ENCODE measurements at regions not wholly inside any gene's neighbourhood (a gene's known extent, or its start where the extent isn't known, plus 50 kb on each side); places are given as distances from the start of the nearest gene placed in this dataset.

DNA sequence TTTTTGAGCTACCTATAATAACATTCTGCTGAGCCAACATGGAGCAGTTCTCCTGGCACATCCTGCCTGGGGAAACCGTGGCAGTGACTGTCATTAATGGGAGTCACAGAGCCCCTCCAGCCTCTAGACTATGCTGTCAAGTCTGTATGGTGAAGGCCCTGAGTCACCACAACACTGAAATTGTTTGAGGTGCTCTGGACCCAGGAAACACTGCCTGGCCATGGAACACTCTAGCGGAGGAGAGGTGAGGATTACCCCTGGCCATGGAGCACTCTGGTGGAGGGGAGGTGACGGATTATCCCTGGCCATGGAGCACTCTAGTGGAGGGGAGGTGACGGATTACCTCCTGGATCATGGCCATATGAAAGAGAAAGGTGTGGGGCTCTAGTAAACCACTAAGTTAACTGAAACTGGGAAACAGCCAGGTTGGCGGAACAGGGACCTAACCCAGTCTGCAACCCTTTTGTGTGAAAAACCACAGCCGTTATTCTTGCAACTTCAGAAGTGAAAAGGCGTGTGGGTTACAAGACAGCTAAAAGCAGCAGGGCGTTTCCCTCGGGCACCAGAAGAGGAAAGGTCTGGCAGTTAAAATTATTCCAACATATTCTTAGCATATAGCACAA lies 156.7 kb downstream of the KCNJ12 start:
- ATAC-seq (no peak), DNase-seq (no peak), FAIRE-seq (no peak)
- TF ChIP-seq, protein P1, sequence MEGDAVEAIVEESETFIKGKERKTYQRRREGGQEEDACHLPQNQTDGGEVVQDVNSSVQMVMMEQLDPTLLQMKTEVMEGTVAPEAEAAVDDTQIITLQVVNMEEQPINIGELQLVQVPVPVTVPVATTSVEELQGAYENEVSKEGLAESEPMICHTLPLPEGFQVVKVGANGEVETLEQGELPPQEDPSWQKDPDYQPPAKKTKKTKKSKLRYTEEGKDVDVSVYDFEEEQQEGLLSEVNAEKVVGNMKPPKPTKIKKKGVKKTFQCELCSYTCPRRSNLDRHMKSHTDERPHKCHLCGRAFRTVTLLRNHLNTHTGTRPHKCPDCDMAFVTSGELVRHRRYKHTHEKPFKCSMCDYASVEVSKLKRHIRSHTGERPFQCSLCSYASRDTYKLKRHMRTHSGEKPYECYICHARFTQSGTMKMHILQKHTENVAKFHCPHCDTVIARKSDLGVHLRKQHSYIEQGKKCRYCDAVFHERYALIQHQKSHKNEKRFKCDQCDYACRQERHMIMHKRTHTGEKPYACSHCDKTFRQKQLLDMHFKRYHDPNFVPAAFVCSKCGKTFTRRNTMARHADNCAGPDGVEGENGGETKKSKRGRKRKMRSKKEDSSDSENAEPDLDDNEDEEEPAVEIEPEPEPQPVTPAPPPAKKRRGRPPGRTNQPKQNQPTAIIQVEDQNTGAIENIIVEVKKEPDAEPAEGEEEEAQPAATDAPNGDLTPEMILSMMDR (IDR thresholded peaks at IDR 0.05) = no peak
- Histone ChIP-seq H3K36me3 (peaks cover 0 to 15% (median 0%) of the 10 kb centered on the region in 3 donors), H3K4me1 (no peaks in the 10 kb centered on the region), H3K27me3 (no peaks in the 10 kb centered on the region), H3K27ac (no peak overlapping the region), H3K9me3 (no peaks in the 10 kb centered on the region), H3K4me3 (no peak overlapping the region)
- intact Hi-C loops (cut with DNase I) = no loop called here
- WGBS, 2 donors = 87 to 90% methylated on average over 9 of the region's 9 CpGs

DNA sequence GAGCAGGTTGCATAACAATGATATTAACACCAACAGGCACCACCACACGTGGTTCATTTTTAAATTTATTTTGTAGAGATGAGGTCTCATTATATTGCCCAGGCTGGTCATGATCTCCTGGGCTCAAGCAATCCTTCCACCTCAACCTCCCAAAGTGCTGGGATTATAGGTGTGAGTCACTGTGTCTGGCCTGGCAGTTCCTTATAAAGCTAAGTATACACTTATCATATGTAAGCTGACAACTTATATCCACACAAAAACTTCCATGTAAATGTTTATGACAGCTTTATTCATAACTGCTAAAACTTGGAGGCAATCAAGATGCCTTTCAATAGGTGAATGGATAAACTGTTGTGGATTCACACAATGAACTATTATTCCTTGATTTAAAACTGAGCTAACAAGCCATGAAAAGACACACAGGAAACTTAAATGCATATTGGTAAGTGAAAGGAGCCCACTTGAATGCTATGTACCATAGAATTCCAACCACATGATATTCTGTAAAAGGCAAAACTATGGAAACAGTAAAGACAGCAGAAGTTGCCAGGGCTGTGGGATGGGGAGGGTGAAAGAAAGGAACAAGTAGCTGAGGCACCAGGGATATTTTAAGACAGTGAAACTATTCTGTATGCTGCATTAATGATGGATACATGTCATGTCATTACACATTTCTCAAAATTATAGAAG lies 156.5 kb upstream of the KCNJ18 start:
- Histone ChIP-seq H3K27ac (no peak overlapping the region), H3K4me3 (no peak overlapping the region), H3K36me3 (peaks cover 0 to 15% (median 0%) of the 10 kb centered on the region in 3 donors), H3K27me3 (no peaks in the 10 kb centered on the region), H3K9me3 (no peaks in the 10 kb centered on the region), H3K4me1 (no peaks in the 10 kb centered on the region)
- TF ChIP-seq, protein P1 (IDR thresholded peaks at IDR 0.05) = no peak
- intact Hi-C loops (cut with DNase I) = no loop called here
- no peak for ATAC-seq
- FAIRE-seq = no peak
- WGBS, 2 donors = 72% methylated on average over 1 of the region's 1 CpG
- DNase-seq = no peak

DNA sequence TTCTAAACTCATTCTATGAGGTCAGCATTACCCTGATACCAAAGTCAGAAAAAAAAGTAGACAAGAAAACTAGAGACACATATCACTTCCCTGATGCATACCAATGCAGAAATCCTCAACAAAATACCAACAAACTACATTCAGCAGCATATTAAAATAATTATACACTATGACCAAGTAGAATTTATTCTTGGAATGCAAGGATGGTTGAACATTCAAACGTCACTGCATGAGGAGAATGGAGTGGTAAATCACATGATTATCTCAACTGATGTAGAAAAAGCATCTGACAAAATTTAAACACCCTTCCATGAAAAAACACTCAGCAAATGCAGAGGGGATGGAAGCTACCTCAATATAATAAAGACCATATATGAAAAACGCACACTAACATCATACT lies 155.0 kb upstream of the KCNJ18 start:
- TF ChIP-seq, protein P1 (IDR thresholded peaks at IDR 0.05) = no peak
- H3K27ac ChIP-seq = no peak overlapping the region
- H3K4me1 ChIP-seq = no peaks in the 10 kb centered on the region
- H3K27me3 ChIP-seq = no peaks in the 10 kb centered on the region
- no peaks in the 10 kb centered on the region for H3K9me3 ChIP-seq
- FAIRE-seq (no peak), DNase-seq (no peak), ATAC-seq (no peak)
- H3K36me3 ChIP-seq = peaks cover 0 to 18% (median 0%) of the 10 kb centered on the region in 3 donors
- WGBS, 2 donors = 89 to 92% methylated on average over 2 of the region's 2 CpGs
- no peak overlapping the region for H3K4me3 ChIP-seq
- intact Hi-C loops (cut with DNase I) = no loop called here

DNA sequence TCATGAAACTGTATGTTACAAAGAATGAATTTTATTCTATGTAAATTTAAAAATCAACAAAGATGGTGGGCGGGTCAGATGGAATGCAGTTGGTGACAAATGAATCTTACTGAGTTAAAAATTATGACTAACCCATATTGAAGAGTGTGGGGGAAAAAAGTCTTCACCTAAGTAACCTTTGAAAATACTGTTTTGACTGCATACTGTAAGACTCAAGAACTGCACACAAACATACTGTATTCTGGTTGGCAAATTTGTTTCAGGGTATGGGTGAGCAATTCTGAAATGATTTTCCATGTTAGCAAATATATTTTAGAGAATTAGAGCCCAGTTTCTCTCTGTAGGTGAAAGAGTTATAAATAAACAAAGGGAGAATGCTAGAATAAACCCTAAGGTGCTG lies 153.7 kb upstream of the KCNJ18 start:
- Histone ChIP-seq H3K9me3 (no peaks in the 10 kb centered on the region), H3K36me3 (peaks cover 0 to 15% (median 0%) of the 10 kb centered on the region in 3 donors), H3K27ac (no peak overlapping the region), H3K27me3 (no peaks in the 10 kb centered on the region), H3K4me1 (no peaks in the 10 kb centered on the region), H3K4me3 (no peak overlapping the region)
- no peak for DNase-seq
- no peak for ATAC-seq
- TF ChIP-seq, protein P1 (IDR thresholded peaks at IDR 0.05) = no peak
- intact Hi-C loops (cut with DNase I) = no loop called here
- WGBS, 2 donors = 93 to 98% methylated on average over 1 of the region's 1 CpG
- no peak for FAIRE-seq

DNA sequence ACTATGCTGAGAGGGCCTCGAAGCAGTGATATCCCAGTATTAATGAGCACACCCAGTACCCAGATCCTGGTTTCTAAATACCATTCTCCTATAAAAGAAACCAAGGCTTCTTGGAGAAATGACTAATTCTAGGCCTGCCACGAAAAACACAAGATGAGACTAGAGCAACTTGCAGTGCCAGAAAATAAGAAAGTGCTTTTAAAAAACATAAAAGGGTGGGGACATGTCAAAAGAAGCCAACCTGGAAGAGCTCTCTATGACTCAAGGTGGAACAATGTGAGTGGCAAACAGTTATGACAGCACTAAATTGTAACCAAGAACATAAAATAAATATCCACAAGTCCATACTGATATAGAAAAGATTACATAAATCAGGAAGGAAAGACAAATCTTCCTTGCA lies 153.2 kb upstream of the KCNJ18 start:
- intact Hi-C loops (cut with DNase I) = no loop called here
- 60 to 68% methylated on average over 2 of the region's 2 CpGs for WGBS, 2 donors
- ATAC-seq (no peak), FAIRE-seq (no peak), DNase-seq (no peak)
- no peaks in the 10 kb centered on the region for H3K27me3 ChIP-seq
- H3K9me3 ChIP-seq = no peaks in the 10 kb centered on the region
- no peak overlapping the region for H3K27ac ChIP-seq
- TF ChIP-seq, protein P1 (IDR thresholded peaks at IDR 0.05) = no peak
- peaks cover 0 to 14% (median 0%) of the 10 kb centered on the region in 3 donors for H3K36me3 ChIP-seq
- H3K4me1 ChIP-seq = no peaks in the 10 kb centered on the region
- H3K4me3 ChIP-seq = no peak overlapping the region
